ENCODE measurements at regions not wholly inside any gene's neighbourhood (a gene's known extent, or its start where the extent isn't known, plus 50 kb on each side); places are given as distances from the start of the nearest gene placed in this dataset.

GRCh38 chr1:30229960-30230359 lies 493.4 kb downstream of the MATN1 start:
- Mint-ChIP-seq H3K4me3 (ENCODE audit: unreplicated experiment) (no peak overlapping the region), H3K9me3 (ENCODE audit: low read depth) (no peaks in the 10 kb centered on the region), H3K36me3 (ENCODE audit: low read depth) (no peaks in the 10 kb centered on the region), H3K4me1 (ENCODE audit: low read depth) (no peaks in the 10 kb centered on the region), H3K27me3 (ENCODE audit: low read depth) (peaks cover 11% of the 10 kb centered on the region), H3K27ac (ENCODE audit: unreplicated experiment) (no peak overlapping the region)
- DNase-seq (ENCODE audit: low spot score): no peak
- no peak for TF ChIP-seq CTCF (IDR thresholded peaks at IDR 0.05)

GRCh38 chr1:30229557-30229956 lies 493.8 kb downstream of the MATN1 start:
- no peaks in the 10 kb centered on the region for H3K4me1 Mint-ChIP-seq (ENCODE audit: low read depth)
- no peak for TF ChIP-seq CTCF (IDR thresholded peaks at IDR 0.05)
- DNase-seq (ENCODE audit: low spot score): no peak
- H3K27me3 Mint-ChIP-seq (ENCODE audit: low read depth): peaks cover 11% of the 10 kb centered on the region
- no peaks in the 10 kb centered on the region for H3K9me3 Mint-ChIP-seq (ENCODE audit: low read depth)
- H3K27ac Mint-ChIP-seq (ENCODE audit: unreplicated experiment): no peak overlapping the region
- no peak overlapping the region for H3K4me3 Mint-ChIP-seq (ENCODE audit: unreplicated experiment)
- H3K36me3 Mint-ChIP-seq (ENCODE audit: low read depth): no peaks in the 10 kb centered on the region

- TF ChIP-seq CTCF (IDR thresholded peaks at IDR 0.05): no peak
- Mint-ChIP-seq H3K4me3 (ENCODE audit: unreplicated experiment) (no peak overlapping the region), H3K4me1 (ENCODE audit: low read depth) (no peaks in the 10 kb centered on the region), H3K9me3 (ENCODE audit: low read depth) (peaks cover 5% of the 10 kb centered on the region), H3K27ac (ENCODE audit: unreplicated experiment) (no peak overlapping the region), H3K27me3 (ENCODE audit: low read depth) (peaks cover 10% of the 10 kb centered on the region), H3K36me3 (ENCODE audit: low read depth) (no peaks in the 10 kb centered on the region)
- DNase-seq (ENCODE audit: low spot score): no peak
These were observed 496.7 kb downstream of the MATN1 start for GRCh38 chr1:30226648-30227047.

- DNase-seq (ENCODE audit: low spot score): no peak
These were observed 498.0 kb downstream of the MATN1 start for GRCh38 chr1:30225357-30225756.

GRCh38 chr1:30219675-30220074 lies 503.7 kb downstream of the MATN1 start:
- no peak for TF ChIP-seq CTCF (IDR thresholded peaks at IDR 0.05)
- no peaks in the 10 kb centered on the region for H3K36me3 Mint-ChIP-seq (ENCODE audit: low read depth)
- no peak overlapping the region for H3K27ac Mint-ChIP-seq (ENCODE audit: unreplicated experiment)
- peaks cover 28% of the 10 kb centered on the region for H3K27me3 Mint-ChIP-seq (ENCODE audit: low read depth)
- peaks cover 5% of the 10 kb centered on the region for H3K9me3 Mint-ChIP-seq (ENCODE audit: low read depth)
- no peak for DNase-seq (ENCODE audit: low spot score)
- no peak overlapping the region for H3K4me3 Mint-ChIP-seq (ENCODE audit: unreplicated experiment)
- no peaks in the 10 kb centered on the region for H3K4me1 Mint-ChIP-seq (ENCODE audit: low read depth)

More at GRCh38 chr1:30225357-30225756, 498.0 kb downstream of the MATN1 start:
- Mint-ChIP-seq H3K27me3 (ENCODE audit: low read depth) (peaks cover 12% of the 10 kb centered on the region), H3K27ac (ENCODE audit: unreplicated experiment) (no peak overlapping the region), H3K9me3 (ENCODE audit: low read depth) (peaks cover 5% of the 10 kb centered on the region), H3K4me1 (ENCODE audit: low read depth) (no peaks in the 10 kb centered on the region), H3K36me3 (ENCODE audit: low read depth) (no peaks in the 10 kb centered on the region), H3K4me3 (ENCODE audit: unreplicated experiment) (no peak overlapping the region)
- no peak for TF ChIP-seq CTCF (IDR thresholded peaks at IDR 0.05)
